ENCODE measurements at regions not wholly inside any gene's neighbourhood (a gene's known extent, or its start where the extent isn't known, plus 50 kb on each side); places are given as distances from the start of the nearest gene placed in this dataset.

GRCh38 chr13:47087241-47087640, 190.4 kb upstream of the HTR2A start:
- Histone ChIP-seq H3K27me3 (ENCODE audit: control insufficient read depth, insufficient read depth, low read length, poor library complexity, severe bottlenecking) (no peaks in the 10 kb centered on the region), H3K9me3 (ENCODE audit: control insufficient read depth, low read length) (no peaks in the 10 kb centered on the region), H3K36me3 (ENCODE audit: control insufficient read depth, insufficient read depth, low read length) (no peaks in the 10 kb centered on the region), H3K4me3 (ENCODE audit: insufficient read depth, low read depth, low read length) (no peak overlapping the region), H3K27ac (ENCODE audit: insufficient read depth, low read depth, low read length, poor library complexity, severe bottlenecking) (no peak overlapping the region), H3K4me1 (ENCODE audit: control insufficient read depth, insufficient read depth, low read length) (peaks cover 8% of the 10 kb centered on the region)
- 90 to 98% methylated on average over 3 of the region's 3 CpGs for WGBS, 2 experiments

- 91 to 100% methylated on average over 1 of the region's 1 CpG for WGBS, 2 experiments
- no peaks in the 10 kb centered on the region for H3K9me3 ChIP-seq (ENCODE audit: control insufficient read depth, low read length)
- H3K4me1 ChIP-seq (ENCODE audit: control insufficient read depth, insufficient read depth, low read length), result peaks cover 8% of the 10 kb centered on the region
- H3K4me3 ChIP-seq (ENCODE audit: insufficient read depth, low read depth, low read length), result no peak overlapping the region
- no peak overlapping the region for H3K27ac ChIP-seq (ENCODE audit: insufficient read depth, low read depth, low read length, poor library complexity, severe bottlenecking)
- no peaks in the 10 kb centered on the region for H3K36me3 ChIP-seq (ENCODE audit: control insufficient read depth, insufficient read depth, low read length)
- H3K27me3 ChIP-seq (ENCODE audit: control insufficient read depth, insufficient read depth, low read length, poor library complexity, severe bottlenecking), result no peaks in the 10 kb centered on the region
Measured at GRCh38 chr13:47085346-47085745, 188.5 kb upstream of the HTR2A start.

GRCh38 chr13:47081850-47082249, 185.0 kb upstream of the HTR2A start:
- Histone ChIP-seq H3K36me3 (ENCODE audit: control insufficient read depth, insufficient read depth, low read length) (no peaks in the 10 kb centered on the region), H3K9me3 (ENCODE audit: control insufficient read depth, low read length) (no peaks in the 10 kb centered on the region), H3K4me1 (ENCODE audit: control insufficient read depth, insufficient read depth, low read length) (peaks cover 8% of the 10 kb centered on the region), H3K27ac (ENCODE audit: insufficient read depth, low read depth, low read length, poor library complexity, severe bottlenecking) (no peak overlapping the region), H3K4me3 (ENCODE audit: insufficient read depth, low read depth, low read length) (no peak overlapping the region), H3K27me3 (ENCODE audit: control insufficient read depth, insufficient read depth, low read length, poor library complexity, severe bottlenecking) (no peaks in the 10 kb centered on the region)
- 57 to 65% methylated on average over 1 of the region's 1 CpG for whole genome bisulfite sequencing, 2 experiments

GRCh38 chr13:47081246-47081645, 184.4 kb upstream of the HTR2A start:
- H3K4me3 ChIP-seq (ENCODE audit: insufficient read depth, low read depth, low read length), result no peak overlapping the region
- no peaks in the 10 kb centered on the region for H3K27me3 ChIP-seq (ENCODE audit: control insufficient read depth, insufficient read depth, low read length, poor library complexity, severe bottlenecking)
- H3K4me1 ChIP-seq (ENCODE audit: control insufficient read depth, insufficient read depth, low read length), result peaks cover 8% of the 10 kb centered on the region
- no peaks in the 10 kb centered on the region for H3K9me3 ChIP-seq (ENCODE audit: control insufficient read depth, low read length)
- WGBS, 2 experiments, result 87 to 88% methylated on average over 7 of the region's 7 CpGs
- H3K27ac ChIP-seq (ENCODE audit: insufficient read depth, low read depth, low read length, poor library complexity, severe bottlenecking), result no peak overlapping the region
- no peaks in the 10 kb centered on the region for H3K36me3 ChIP-seq (ENCODE audit: control insufficient read depth, insufficient read depth, low read length)

- H3K27ac ChIP-seq (ENCODE audit: insufficient read depth, low read depth, low read length, poor library complexity, severe bottlenecking), result no peak overlapping the region
- no peak overlapping the region for H3K4me3 ChIP-seq (ENCODE audit: insufficient read depth, low read depth, low read length)
- H3K9me3 ChIP-seq (ENCODE audit: control insufficient read depth, low read length), result no peaks in the 10 kb centered on the region
- WGBS, 2 experiments, result 86% methylated on average over 2 of the region's 2 CpGs
- no peaks in the 10 kb centered on the region for H3K36me3 ChIP-seq (ENCODE audit: control insufficient read depth, insufficient read depth, low read length)
- H3K27me3 ChIP-seq (ENCODE audit: control insufficient read depth, insufficient read depth, low read length, poor library complexity, severe bottlenecking), result no peaks in the 10 kb centered on the region
- H3K4me1 ChIP-seq (ENCODE audit: control insufficient read depth, insufficient read depth, low read length), result peaks cover 8% of the 10 kb centered on the region
Measured at GRCh38 chr13:47080621-47081020, 183.8 kb upstream of the HTR2A start.

- Histone ChIP-seq H3K4me1 (ENCODE audit: control insufficient read depth, insufficient read depth, low read length) (no peaks in the 10 kb centered on the region), H3K36me3 (ENCODE audit: control insufficient read depth, insufficient read depth, low read length) (no peaks in the 10 kb centered on the region), H3K9me3 (ENCODE audit: control insufficient read depth, low read length) (no peaks in the 10 kb centered on the region), H3K27ac (ENCODE audit: insufficient read depth, low read depth, low read length, poor library complexity, severe bottlenecking) (no peak overlapping the region), H3K4me3 (ENCODE audit: insufficient read depth, low read depth, low read length) (no peak overlapping the region), H3K27me3 (ENCODE audit: control insufficient read depth, insufficient read depth, low read length, poor library complexity, severe bottlenecking) (no peaks in the 10 kb centered on the region)
- WGBS, 2 experiments, result 77 to 93% methylated on average over 2 of the region's 2 CpGs
Measured at GRCh38 chr13:47076500-47076899, 179.6 kb upstream of the HTR2A start.

GRCh38 chr13:47069133-47069532, 172.3 kb upstream of the HTR2A start:
- Histone ChIP-seq H3K4me3 (ENCODE audit: insufficient read depth, low read depth, low read length) (no peak overlapping the region), H3K27me3 (ENCODE audit: control insufficient read depth, insufficient read depth, low read length, poor library complexity, severe bottlenecking) (no peaks in the 10 kb centered on the region), H3K27ac (ENCODE audit: insufficient read depth, low read depth, low read length, poor library complexity, severe bottlenecking) (no peak overlapping the region), H3K9me3 (ENCODE audit: control insufficient read depth, low read length) (no peaks in the 10 kb centered on the region), H3K4me1 (ENCODE audit: control insufficient read depth, insufficient read depth, low read length) (no peaks in the 10 kb centered on the region), H3K36me3 (ENCODE audit: control insufficient read depth, insufficient read depth, low read length) (no peaks in the 10 kb centered on the region)
- WGBS, 2 experiments, result 92 to 94% methylated on average over 3 of the region's 3 CpGs

- H3K9me3 ChIP-seq (ENCODE audit: control insufficient read depth, low read length), result peaks cover 4% of the 10 kb centered on the region
- no peak overlapping the region for H3K27ac ChIP-seq (ENCODE audit: insufficient read depth, low read depth, low read length, poor library complexity, severe bottlenecking)
- H3K36me3 ChIP-seq (ENCODE audit: control insufficient read depth, insufficient read depth, low read length), result no peaks in the 10 kb centered on the region
- H3K4me3 ChIP-seq (ENCODE audit: insufficient read depth, low read depth, low read length), result no peak overlapping the region
- WGBS, 2 experiments, result 95 to 97% methylated on average over 3 of the region's 3 CpGs
- no peaks in the 10 kb centered on the region for H3K4me1 ChIP-seq (ENCODE audit: control insufficient read depth, insufficient read depth, low read length)
- no peaks in the 10 kb centered on the region for H3K27me3 ChIP-seq (ENCODE audit: control insufficient read depth, insufficient read depth, low read length, poor library complexity, severe bottlenecking)
Measured at GRCh38 chr13:47067306-47067705, 170.5 kb upstream of the HTR2A start.

- Histone ChIP-seq H3K27me3 (ENCODE audit: control insufficient read depth, insufficient read depth, low read length, poor library complexity, severe bottlenecking) (no peaks in the 10 kb centered on the region), H3K4me1 (ENCODE audit: control insufficient read depth, insufficient read depth, low read length) (no peaks in the 10 kb centered on the region), H3K4me3 (ENCODE audit: insufficient read depth, low read depth, low read length) (no peak overlapping the region), H3K9me3 (ENCODE audit: control insufficient read depth, low read length) (peaks cover 4% of the 10 kb centered on the region), H3K36me3 (ENCODE audit: control insufficient read depth, insufficient read depth, low read length) (no peaks in the 10 kb centered on the region), H3K27ac (ENCODE audit: insufficient read depth, low read depth, low read length, poor library complexity, severe bottlenecking) (no peak overlapping the region)
Measured at GRCh38 chr13:47066226-47066625, 169.4 kb upstream of the HTR2A start.

GRCh38 chr13:47064381-47064780, 167.5 kb upstream of the HTR2A start:
- H3K4me3 ChIP-seq (ENCODE audit: insufficient read depth, low read depth, low read length), result no peak overlapping the region
- 100% methylated on average over 2 of the region's 2 CpGs for WGBS, 2 experiments
- no peaks in the 10 kb centered on the region for H3K36me3 ChIP-seq (ENCODE audit: control insufficient read depth, insufficient read depth, low read length)
- H3K27ac ChIP-seq (ENCODE audit: insufficient read depth, low read depth, low read length, poor library complexity, severe bottlenecking), result no peak overlapping the region
- H3K4me1 ChIP-seq (ENCODE audit: control insufficient read depth, insufficient read depth, low read length), result no peaks in the 10 kb centered on the region
- peaks cover 4% of the 10 kb centered on the region for H3K9me3 ChIP-seq (ENCODE audit: control insufficient read depth, low read length)
- no peaks in the 10 kb centered on the region for H3K27me3 ChIP-seq (ENCODE audit: control insufficient read depth, insufficient read depth, low read length, poor library complexity, severe bottlenecking)

- H3K9me3 ChIP-seq (ENCODE audit: control insufficient read depth, low read length), result no peaks in the 10 kb centered on the region
- no peaks in the 10 kb centered on the region for H3K27me3 ChIP-seq (ENCODE audit: control insufficient read depth, insufficient read depth, low read length, poor library complexity, severe bottlenecking)
- no peak overlapping the region for H3K4me3 ChIP-seq (ENCODE audit: insufficient read depth, low read depth, low read length)
- H3K27ac ChIP-seq (ENCODE audit: insufficient read depth, low read depth, low read length, poor library complexity, severe bottlenecking), result no peak overlapping the region
- WGBS, 2 experiments, result 95 to 97% methylated on average over 4 of the region's 4 CpGs
- H3K4me1 ChIP-seq (ENCODE audit: control insufficient read depth, insufficient read depth, low read length), result peaks cover 3% of the 10 kb centered on the region
- no peaks in the 10 kb centered on the region for H3K36me3 ChIP-seq (ENCODE audit: control insufficient read depth, insufficient read depth, low read length)
Measured at GRCh38 chr13:47049276-47049989, 152.6 kb upstream of the HTR2A start.
